Dendritic cell treated with granulocyte-macrophage colony-stimulating factor and Interleukin-4, amounts not matched to agents 40 ng/mL and 50 ng/mL, for 4 days (primary cell): ENCODE measurements at regions not wholly inside any gene's neighbourhood (a gene's known extent, or its start where the extent isn't known, plus 50 kb on each side); places are given as distances from the start of the nearest gene placed in this dataset.
A peak's percentile ranks its signal among the peaks of the same experiment; 100 is the strongest.

ENCODE experiments used
- H3K27ac Mint-ChIP-seq: one replicate; pipeline ENCODE4 v1.8.0; 2022; ENCODE audit warnings: mild to moderate bottlenecking, mixed read lengths
- H3K27me3 Mint-ChIP-seq: one replicate; pipeline ENCODE4 v1.8.0; 2022; ENCODE audit warnings: mild to moderate bottlenecking, mixed read lengths
- H3K36me3 Mint-ChIP-seq: one replicate; pipeline ENCODE4 v1.8.0; 2022; ENCODE audit warnings: low read depth, mixed read lengths
- H3K4me1 Mint-ChIP-seq: one replicate; pipeline ENCODE4 v1.8.0; 2022; ENCODE audit warnings: low read depth, mixed read lengths
- H3K4me3 Mint-ChIP-seq: one replicate; pipeline ENCODE4 v1.8.0; 2022; ENCODE audit warnings: mild to moderate bottlenecking, moderate library complexity, mixed read lengths
- H3K9me3 Mint-ChIP-seq: one replicate; pipeline ENCODE4 v1.8.0; 2022; ENCODE audit warnings: mixed read lengths
- intact Hi-C: fragments of 100-400 bp; cut with micrococcal nuclease; formaldehyde crosslinking; loops from one replicate; pipeline ENCODE4 v1.15.0; 2022

GRCh38 chr1:56411484-56412180 lies 167.7 kb downstream of the PLPP3 start:
- no peaks in the 10 kb centered on the region for H3K9me3 Mint-ChIP-seq
- no peaks in the 10 kb centered on the region for H3K36me3 Mint-ChIP-seq
- H3K4me1 Mint-ChIP-seq: peaks cover 34% of the 10 kb centered on the region
- peaks cover 46% of the 10 kb centered on the region for H3K27me3 Mint-ChIP-seq
- intact Hi-C loops: loop anchor here (10.0 kb wide), 1 partner anchor 93 kb away; no protein-coding TSS in a partner anchor
- H3K4me3 Mint-ChIP-seq: no peak overlapping the region
- no peak overlapping the region for H3K27ac Mint-ChIP-seq

GRCh38 chr1:56411021-56411420 lies 168.3 kb downstream of the PLPP3 start:
- Mint-ChIP-seq H3K27ac (no peak overlapping the region), H3K36me3 (no peaks in the 10 kb centered on the region), H3K9me3 (no peaks in the 10 kb centered on the region), H3K4me3 (no peak overlapping the region), H3K27me3 (peaks cover 42% of the 10 kb centered on the region), H3K4me1 (peaks cover 38% of the 10 kb centered on the region)
- intact Hi-C loops: loop anchor here (10.0 kb wide), 1 partner anchor 94 kb away; no protein-coding TSS in a partner anchor

DNA sequence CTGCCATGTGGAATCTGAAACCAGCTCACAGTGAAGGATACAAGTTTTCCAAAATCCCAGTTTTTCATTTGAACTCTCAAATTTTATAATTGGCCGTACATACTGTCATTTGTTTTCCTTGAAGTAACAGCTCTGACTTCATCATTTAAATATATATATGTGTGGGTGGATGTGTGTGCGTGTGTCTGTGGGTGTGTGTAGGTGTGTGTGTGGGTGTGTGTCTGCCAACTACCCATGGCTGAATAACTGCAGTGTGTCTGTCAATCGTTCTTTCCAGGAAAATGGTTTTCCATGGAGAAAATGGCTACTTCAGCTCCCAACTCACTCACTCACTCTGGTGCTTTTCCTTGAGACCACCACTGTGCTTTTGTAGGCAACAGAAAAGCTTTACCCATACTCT lies 169.0 kb downstream of the PLPP3 start:
- Mint-ChIP-seq H3K4me3 (no peak overlapping the region), H3K27me3 (peaks cover 37% of the 10 kb centered on the region), H3K36me3 (no peaks in the 10 kb centered on the region), H3K27ac (no peak overlapping the region), H3K4me1 (peaks cover 38% of the 10 kb centered on the region), H3K9me3 (no peaks in the 10 kb centered on the region)
- intact Hi-C loops: loop anchor here (10.0 kb wide), 1 partner anchor 94 kb away; no protein-coding TSS in a partner anchor

GRCh38 chr1:56409112-56409691 lies 170.2 kb downstream of the PLPP3 start:
- Mint-ChIP-seq H3K27me3 (peaks cover 32% of the 10 kb centered on the region), H3K36me3 (no peaks in the 10 kb centered on the region), H3K4me1 (peaks cover 46% of the 10 kb centered on the region), H3K9me3 (no peaks in the 10 kb centered on the region), H3K4me3 (no peak overlapping the region), H3K27ac (peak overlapping the region; percentile 10)
- intact Hi-C loops: no loop called here

DNA sequence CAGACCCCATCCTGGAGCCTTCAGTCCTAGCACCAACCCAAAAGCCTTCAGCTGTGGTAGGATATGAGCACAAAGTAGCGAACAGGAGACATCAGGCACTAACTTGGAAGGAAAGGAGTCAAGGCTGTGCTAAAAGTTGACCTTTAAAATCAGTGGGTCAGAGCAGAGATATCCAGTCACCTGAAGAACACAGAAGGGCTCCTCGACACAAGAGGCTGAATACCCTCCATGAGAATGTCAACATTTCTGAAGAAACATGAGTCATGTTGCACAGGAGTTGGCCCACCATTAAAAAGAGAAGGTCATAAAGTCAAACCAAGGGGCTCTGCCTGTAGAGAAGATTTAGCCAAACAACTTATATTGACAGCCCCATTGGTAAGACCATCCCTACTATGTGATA lies 172.5 kb downstream of the PLPP3 start:
- no peak overlapping the region for H3K4me3 Mint-ChIP-seq
- H3K4me1 Mint-ChIP-seq: peaks cover 39% of the 10 kb centered on the region
- no peak overlapping the region for H3K27ac Mint-ChIP-seq
- peaks cover 24% of the 10 kb centered on the region for H3K27me3 Mint-ChIP-seq
- intact Hi-C loops: no loop called here
- H3K9me3 Mint-ChIP-seq: no peaks in the 10 kb centered on the region
- H3K36me3 Mint-ChIP-seq: no peaks in the 10 kb centered on the region

DNA sequence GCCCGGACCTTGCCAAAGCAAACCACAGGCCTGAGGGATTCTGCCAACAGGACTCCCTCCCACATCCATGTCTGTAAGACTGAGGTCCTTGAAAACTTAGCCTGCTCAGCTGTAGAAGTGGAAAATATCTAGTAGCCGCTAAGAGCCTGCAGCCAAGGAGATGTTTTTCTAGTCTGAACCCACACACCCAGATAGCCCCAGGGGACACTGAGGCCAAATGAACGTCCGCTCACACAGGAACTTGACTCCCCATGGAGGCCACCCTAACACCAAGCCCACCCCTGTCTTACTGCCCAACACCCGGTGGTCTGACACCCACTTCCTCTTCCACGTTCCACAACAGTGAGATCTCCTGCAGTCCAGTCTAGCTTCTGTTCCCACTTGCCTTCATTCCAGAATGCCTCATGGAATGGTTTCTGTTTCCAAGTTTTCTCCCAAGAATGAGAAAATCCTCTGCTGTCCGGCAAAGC lies 174.8 kb downstream of the PLPP3 start:
- Mint-ChIP-seq H3K9me3 (peaks cover 9% of the 10 kb centered on the region), H3K27me3 (peaks cover 19% of the 10 kb centered on the region), H3K4me1 (peaks cover 31% of the 10 kb centered on the region), H3K36me3 (no peaks in the 10 kb centered on the region), H3K4me3 (no peak overlapping the region), H3K27ac (no peak overlapping the region)
- intact Hi-C loops: no loop called here

GRCh38 chr1:56404066-56404465 lies 175.3 kb downstream of the PLPP3 start:
- peaks cover 19% of the 10 kb centered on the region for H3K27me3 Mint-ChIP-seq
- H3K4me1 Mint-ChIP-seq: peaks cover 31% of the 10 kb centered on the region
- H3K27ac Mint-ChIP-seq: no peak overlapping the region
- intact Hi-C loops: no loop called here
- no peaks in the 10 kb centered on the region for H3K36me3 Mint-ChIP-seq
- no peak overlapping the region for H3K4me3 Mint-ChIP-seq
- H3K9me3 Mint-ChIP-seq: peaks cover 9% of the 10 kb centered on the region

GRCh38 chr1:56403321-56403720 lies 176.0 kb downstream of the PLPP3 start:
- Mint-ChIP-seq H3K4me3 (no peak overlapping the region), H3K4me1 (peaks cover 31% of the 10 kb centered on the region), H3K27me3 (peaks cover 19% of the 10 kb centered on the region), H3K9me3 (peaks cover 9% of the 10 kb centered on the region), H3K36me3 (no peaks in the 10 kb centered on the region), H3K27ac (no peak overlapping the region)
- intact Hi-C loops: no loop called here

GRCh38 chr1:56401191-56401590 lies 178.2 kb downstream of the PLPP3 start:
- Mint-ChIP-seq H3K27me3 (peaks cover 27% of the 10 kb centered on the region), H3K4me3 (no peak overlapping the region), H3K9me3 (peaks cover 9% of the 10 kb centered on the region), H3K4me1 (peaks cover 12% of the 10 kb centered on the region), H3K36me3 (no peaks in the 10 kb centered on the region), H3K27ac (no peak overlapping the region)
- intact Hi-C loops: no loop called here

- intact Hi-C loops: no loop called here
- Mint-ChIP-seq H3K36me3 (no peaks in the 10 kb centered on the region), H3K27me3 (peaks cover 27% of the 10 kb centered on the region), H3K4me1 (peaks cover 12% of the 10 kb centered on the region), H3K27ac (no peak overlapping the region), H3K9me3 (peaks cover 9% of the 10 kb centered on the region), H3K4me3 (no peak overlapping the region)
Measured at GRCh38 chr1:56400526-56400925, 178.8 kb downstream of the PLPP3 start.

DNA sequence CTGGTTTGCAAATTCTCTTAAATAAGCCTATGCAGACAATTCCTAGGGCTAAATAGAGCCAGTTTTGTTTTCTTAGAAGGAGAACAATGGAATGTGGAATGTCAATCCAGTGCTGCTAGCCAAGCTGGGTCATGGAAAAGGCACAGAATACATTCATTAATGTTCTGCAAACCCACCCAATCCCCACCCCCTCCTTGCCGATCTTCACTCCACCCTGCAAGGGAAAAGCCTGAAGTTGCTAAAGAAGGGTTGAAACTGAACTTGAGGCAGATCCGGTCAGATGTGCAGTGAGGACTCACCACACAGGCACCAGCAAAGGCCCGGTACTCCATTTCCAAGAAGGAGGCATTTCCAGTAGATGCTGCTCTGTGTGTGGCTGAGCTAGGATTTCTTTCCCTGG lies 179.6 kb downstream of the PLPP3 start:
- H3K27ac Mint-ChIP-seq: no peak overlapping the region
- peaks cover 25% of the 10 kb centered on the region for H3K27me3 Mint-ChIP-seq
- H3K9me3 Mint-ChIP-seq: peaks cover 9% of the 10 kb centered on the region
- no peaks in the 10 kb centered on the region for H3K36me3 Mint-ChIP-seq
- no peak overlapping the region for H3K4me3 Mint-ChIP-seq
- peaks cover 11% of the 10 kb centered on the region for H3K4me1 Mint-ChIP-seq
- intact Hi-C loops: no loop called here

DNA sequence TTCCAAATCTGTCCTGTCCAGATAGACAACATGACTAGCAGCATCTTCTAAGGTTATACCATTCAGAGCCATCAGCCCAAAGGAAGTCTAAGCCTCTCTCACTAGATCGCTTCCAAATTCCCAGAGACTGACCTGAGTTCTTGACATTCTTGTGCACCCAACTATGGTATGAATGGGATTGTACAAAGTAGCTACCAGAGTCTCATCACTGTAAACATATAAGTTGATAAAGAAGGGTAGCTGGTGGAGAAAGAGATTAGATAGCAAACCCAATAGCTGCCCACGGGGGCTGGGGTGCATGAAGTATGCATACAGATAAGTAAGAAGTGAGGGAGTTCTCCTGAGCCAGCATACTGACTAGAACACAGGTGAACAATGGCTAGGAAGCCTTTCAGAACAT lies 180.0 kb downstream of the PLPP3 start:
- Mint-ChIP-seq H3K36me3 (no peaks in the 10 kb centered on the region), H3K9me3 (peaks cover 9% of the 10 kb centered on the region), H3K27ac (no peak overlapping the region), H3K4me1 (peaks cover 6% of the 10 kb centered on the region), H3K4me3 (no peak overlapping the region), H3K27me3 (peaks cover 23% of the 10 kb centered on the region)
- intact Hi-C loops: no loop called here

GRCh38 chr1:56397811-56398231 lies 181.5 kb downstream of the PLPP3 start:
- Mint-ChIP-seq H3K27ac (no peak overlapping the region), H3K9me3 (peaks cover 9% of the 10 kb centered on the region), H3K36me3 (no peaks in the 10 kb centered on the region), H3K27me3 (peaks cover 31% of the 10 kb centered on the region), H3K4me3 (no peak overlapping the region), H3K4me1 (no peaks in the 10 kb centered on the region)
- intact Hi-C loops: no loop called here

DNA sequence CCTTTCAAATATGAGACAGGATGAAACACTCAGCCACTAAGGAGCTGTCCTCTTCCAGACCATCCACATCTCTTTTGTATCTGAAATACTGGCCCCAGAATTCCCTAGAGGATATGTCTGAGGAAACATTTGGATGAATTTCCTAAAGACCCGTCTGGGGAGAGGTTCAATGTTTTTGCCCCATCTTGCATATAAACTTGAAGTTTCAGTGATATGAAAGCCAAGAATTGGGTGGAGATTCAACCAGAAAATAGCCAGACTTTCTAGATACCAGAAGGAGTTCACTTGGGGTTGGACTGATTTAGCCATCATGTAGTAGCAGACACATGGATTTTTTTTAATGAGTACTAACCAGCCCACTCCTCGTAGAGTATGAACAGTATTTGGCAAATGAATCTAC lies 182.0 kb downstream of the PLPP3 start:
- no peaks in the 10 kb centered on the region for H3K36me3 Mint-ChIP-seq
- intact Hi-C loops: no loop called here
- H3K27ac Mint-ChIP-seq: no peak overlapping the region
- no peak overlapping the region for H3K4me3 Mint-ChIP-seq
- H3K4me1 Mint-ChIP-seq: no peaks in the 10 kb centered on the region
- H3K27me3 Mint-ChIP-seq: peaks cover 34% of the 10 kb centered on the region
- H3K9me3 Mint-ChIP-seq: peaks cover 9% of the 10 kb centered on the region
